ENCODE measurements at regions not wholly inside any gene's neighbourhood (a gene's known extent, or its start where the extent isn't known, plus 50 kb on each side); places are given as distances from the start of the nearest gene placed in this dataset.

- no peak for DNase-seq (ENCODE audit: low read depth)
- H3K4me3 ChIP-seq (ENCODE audit: low read depth, low read length): no peak overlapping the region
- no peak for TF ChIP-seq CTCF (conservative IDR thresholded peaks at IDR 0.05; ENCODE audit: low read depth, low read length)
Measured at GRCh38 chr13:37435881-37436280, 162.7 kb downstream of the POSTN start.

GRCh38 chr13:37433086-37433485, 165.5 kb downstream of the POSTN start:
- no peak for TF ChIP-seq CTCF (conservative IDR thresholded peaks at IDR 0.05; ENCODE audit: low read depth, low read length)
- DNase-seq (ENCODE audit: low read depth): no peak
- H3K4me3 ChIP-seq (ENCODE audit: low read depth, low read length): no peak overlapping the region

GRCh38 chr13:37429976-37430375, 168.6 kb downstream of the POSTN start:
- peak; percentile 93 for DNase-seq (ENCODE audit: low read depth)
- H3K4me3 ChIP-seq (ENCODE audit: low read depth, low read length): no peak overlapping the region
- TF ChIP-seq CTCF (conservative IDR thresholded peaks at IDR 0.05; ENCODE audit: low read depth, low read length): no peak

GRCh38 chr13:37427843-37428494, 170.6 kb downstream of the POSTN start:
- no peak overlapping the region for H3K4me3 ChIP-seq (ENCODE audit: low read depth, low read length)
- peak; percentile 9 for TF ChIP-seq CTCF (conservative IDR thresholded peaks at IDR 0.05; ENCODE audit: low read depth, low read length)
- DNase-seq (ENCODE audit: low read depth): no peak

GRCh38 chr13:37418490-37418889, 180.1 kb downstream of the POSTN start:
- DNase-seq (ENCODE audit: low read depth): peak; percentile 41
- no peak overlapping the region for H3K4me3 ChIP-seq (ENCODE audit: low read depth, low read length)
- no peak for TF ChIP-seq CTCF (conservative IDR thresholded peaks at IDR 0.05; ENCODE audit: low read depth, low read length)

- TF ChIP-seq CTCF (conservative IDR thresholded peaks at IDR 0.05; ENCODE audit: low read depth, low read length): no peak
- peak; percentile 33 for DNase-seq (ENCODE audit: low read depth)
- no peak overlapping the region for H3K4me3 ChIP-seq (ENCODE audit: low read depth, low read length)
Measured at GRCh38 chr13:37417060-37417441, 181.5 kb downstream of the POSTN start.

- TF ChIP-seq CTCF (conservative IDR thresholded peaks at IDR 0.05; ENCODE audit: low read depth, low read length): no peak
- DNase-seq (ENCODE audit: low read depth): no peak
Measured at GRCh38 chr13:37416291-37417059, 182.1 kb downstream of the POSTN start.

More at GRCh38 chr13:37416291-37417059, 182.1 kb downstream of the POSTN start:
- no peak overlapping the region for H3K4me3 ChIP-seq (ENCODE audit: low read depth, low read length)

Measured in choroid plexus epithelial cell (primary cell).